ENCODE measurements at regions not wholly inside any gene's neighbourhood (a gene's known extent, or its start where the extent isn't known, plus 50 kb on each side); places are given as distances from the start of the nearest gene placed in this dataset.
"Not testable (repeated sequence)": the region's sequence is repeated elsewhere in the genome, so short reads cannot be mapped to it uniquely, and the experiment has no call there.

DNA sequence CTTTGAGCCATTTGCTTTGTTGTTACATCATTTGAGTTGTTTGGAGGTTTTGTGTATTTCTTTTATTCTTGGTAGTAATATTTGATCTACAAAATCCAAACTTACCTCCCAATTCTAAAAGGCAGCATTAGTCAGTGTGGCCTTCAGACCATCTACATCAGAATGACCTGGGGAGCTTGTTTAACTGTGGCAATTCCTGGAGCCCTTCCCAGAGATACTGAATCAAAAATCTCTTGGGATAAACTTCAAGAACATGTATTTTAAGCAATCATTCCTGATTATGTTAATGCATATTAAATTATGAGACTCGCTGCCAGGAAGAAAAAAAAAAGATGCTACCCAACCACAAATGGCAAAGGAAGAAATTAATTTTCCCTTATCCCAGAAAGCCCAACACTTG lies 268.9 kb upstream of the PDE4D start:
- no peak for FAIRE-seq

DNA sequence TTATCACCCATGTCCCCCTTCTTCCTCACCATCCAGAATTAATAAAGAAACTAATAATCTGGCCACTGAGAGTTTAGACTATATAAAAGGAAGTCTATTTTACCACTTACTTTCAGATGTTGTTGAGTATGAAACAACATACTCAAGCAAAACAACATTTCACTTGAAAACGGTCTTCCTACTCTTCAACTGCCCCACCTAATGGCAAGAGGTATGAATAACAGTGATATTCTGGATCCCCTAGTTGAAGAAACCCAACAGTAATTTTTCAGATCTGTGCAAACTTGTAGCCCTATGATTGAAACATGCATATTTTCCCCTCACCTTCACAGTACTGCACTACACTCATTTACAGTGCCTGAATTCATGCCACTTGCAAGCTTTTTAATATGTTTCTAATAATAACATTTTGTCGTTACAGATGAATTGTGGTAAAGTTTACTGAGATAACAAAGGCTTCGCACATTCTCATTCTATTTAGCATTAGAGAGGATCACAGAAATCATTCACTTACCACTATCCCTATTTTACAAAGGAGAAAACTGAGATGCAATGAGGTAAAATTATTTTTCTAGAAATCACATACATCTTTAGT lies 267.9 kb upstream of the PDE4D start:
- peak; percentile 67 for FAIRE-seq

DNA sequence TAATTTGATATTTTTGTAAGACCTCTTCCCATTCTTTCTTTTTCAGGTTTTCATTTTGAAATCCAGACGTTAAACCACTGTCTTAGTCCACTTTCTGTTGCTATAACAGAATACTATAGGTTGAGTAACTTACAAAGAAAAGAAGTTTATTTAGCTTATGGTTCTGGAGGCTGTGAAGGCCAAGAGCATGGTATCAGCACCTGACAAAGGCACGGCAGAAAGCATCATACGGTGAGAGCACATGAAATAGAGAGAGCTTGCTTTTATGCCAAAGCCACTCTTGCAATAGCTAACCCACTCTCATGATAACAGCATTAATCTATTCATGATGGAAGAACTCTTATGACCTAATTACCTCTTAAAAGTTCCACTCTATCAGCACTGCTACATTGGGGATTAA lies 255.6 kb upstream of the PDE4D start:
- FAIRE-seq: no peak

GRCh38 chr5:60148366-60148765 lies 254.8 kb upstream of the PDE4D start:
- no peak for FAIRE-seq

DNA sequence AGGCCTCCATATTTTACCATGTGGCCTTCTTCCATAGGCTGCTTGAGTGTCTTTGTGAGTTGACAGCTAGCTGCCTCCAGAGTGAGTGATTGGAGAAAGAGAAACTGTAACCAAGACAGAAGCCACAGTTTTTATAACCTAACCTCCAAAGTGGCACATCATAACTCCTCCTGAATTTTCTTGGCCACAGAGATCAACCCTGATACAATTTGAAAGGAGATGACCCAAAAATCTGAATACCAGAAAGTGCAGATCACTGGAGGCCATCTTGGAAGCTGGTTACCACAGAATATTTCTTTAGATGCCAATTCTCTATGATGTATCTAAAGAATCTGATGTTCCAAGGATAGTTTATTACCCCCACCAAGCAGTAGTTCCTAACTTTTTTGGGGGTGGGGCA lies 254.3 kb upstream of the PDE4D start:
- no peak for FAIRE-seq

DNA sequence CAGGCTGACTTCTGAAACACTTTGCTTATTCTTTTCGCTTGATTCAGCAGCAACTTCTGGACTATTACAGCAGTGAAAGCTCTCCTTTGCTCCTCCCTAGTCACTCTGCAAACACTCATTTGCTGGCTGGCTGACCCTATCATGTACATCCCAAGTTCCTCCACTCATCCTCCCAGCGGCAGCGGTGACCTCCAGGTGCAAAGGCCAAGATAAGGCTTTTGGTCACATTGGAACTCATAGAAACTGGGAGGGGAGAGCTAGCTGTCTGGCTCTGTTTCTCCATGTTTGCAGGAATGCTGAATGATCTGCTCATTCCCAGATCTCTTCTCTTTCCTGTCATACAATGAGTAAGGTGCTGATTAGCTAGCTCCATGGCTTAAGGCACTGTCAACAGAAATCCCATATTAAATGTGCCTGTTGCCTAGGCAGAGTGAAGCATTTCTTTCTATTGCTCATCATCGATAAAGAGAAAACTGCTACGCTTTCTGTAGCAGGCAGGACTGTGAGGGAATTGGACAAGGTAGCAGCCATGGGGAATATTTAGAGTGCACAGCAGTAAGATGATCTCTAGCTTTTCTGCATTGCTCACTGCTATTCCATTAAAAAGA lies 250.5 kb upstream of the PDE4D start:
- no peak for FAIRE-seq

- no peak for FAIRE-seq
These were observed 247.6 kb upstream of the PDE4D start for GRCh38 chr5:60141119-60141518.

- no peak for FAIRE-seq
These were observed 243.3 kb upstream of the PDE4D start for GRCh38 chr5:60136841-60137240.

DNA sequence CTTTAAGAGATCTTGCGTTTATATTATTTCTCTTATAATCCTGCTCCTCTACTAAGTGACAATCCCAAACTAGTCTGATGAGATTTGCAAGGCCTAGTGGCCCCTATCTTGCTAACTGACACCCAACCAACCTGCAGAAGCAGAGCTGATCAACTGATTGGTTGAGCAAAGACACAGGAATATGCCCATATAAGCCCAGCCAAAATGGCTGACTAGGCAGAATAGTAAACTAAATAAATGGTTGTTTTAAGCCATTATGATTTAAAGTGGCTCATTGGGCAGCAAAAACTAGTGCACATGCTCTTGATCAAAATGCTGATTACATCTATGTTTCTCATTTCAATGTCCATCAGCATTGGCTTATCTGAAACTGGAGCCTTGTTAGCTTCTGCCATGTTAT lies 238.0 kb upstream of the PDE4D start:
- FAIRE-seq: no peak

DNA sequence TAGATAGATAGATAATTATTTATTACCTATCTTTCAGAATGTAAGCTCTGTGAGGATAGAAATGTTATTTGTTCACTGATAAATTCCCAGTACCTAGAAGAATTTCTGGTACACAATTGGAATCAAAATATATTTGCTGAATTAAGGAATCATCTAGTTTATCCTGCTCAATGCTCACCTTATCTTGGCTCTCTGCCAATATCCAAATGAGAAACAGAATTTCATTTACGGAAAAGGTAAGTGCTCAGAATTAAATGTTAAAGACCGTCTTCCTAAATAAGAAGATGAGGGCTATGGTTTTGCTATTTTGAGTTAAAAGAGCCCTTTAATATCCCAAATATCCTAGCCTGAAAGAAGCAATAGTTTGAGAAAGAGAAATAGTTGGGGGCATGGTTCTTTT lies 232.1 kb upstream of the PDE4D start:
- no peak for FAIRE-seq

GRCh38 chr5:60102961-60103693 lies 209.6 kb upstream of the PDE4D start:
- FAIRE-seq: no peak

GRCh38 chr5:60101573-60101972 lies 208.0 kb upstream of the PDE4D start:
- FAIRE-seq: no peak

DNA sequence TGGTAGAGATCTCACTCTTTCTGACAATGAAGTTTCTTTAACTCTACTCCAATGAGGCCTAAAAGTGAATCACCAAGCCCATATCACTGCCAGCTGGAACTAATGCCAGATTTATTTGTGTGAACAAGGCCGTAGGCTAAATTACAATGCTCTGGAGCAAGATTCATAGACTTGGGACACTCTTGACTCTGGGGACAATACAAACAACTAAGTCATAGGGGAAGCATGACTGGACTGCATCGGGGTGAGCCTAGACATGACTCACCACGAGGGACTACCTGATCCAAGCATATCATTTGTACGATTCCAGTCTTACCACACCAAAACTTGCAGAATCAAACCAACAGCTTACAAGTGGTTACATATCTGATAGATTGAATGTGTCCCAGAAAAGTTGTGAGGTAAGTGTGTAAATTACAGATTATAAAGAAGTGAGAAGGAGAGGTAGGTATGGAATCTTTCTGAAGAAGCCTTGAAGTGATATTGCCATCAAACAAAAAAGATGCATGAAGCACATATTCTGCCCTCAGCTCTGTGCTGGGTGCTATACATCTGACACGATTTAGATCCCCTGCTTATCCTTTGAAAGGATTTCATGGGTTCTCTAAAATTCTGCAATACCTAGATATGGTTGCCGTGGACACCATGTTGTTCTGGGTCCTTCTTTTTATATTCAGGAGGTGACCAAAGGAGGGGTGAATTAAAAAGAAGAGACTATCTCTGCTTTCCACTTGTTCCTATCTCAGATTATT lies 199.3 kb upstream of the PDE4D start:
- FAIRE-seq: no peak

- no peak for FAIRE-seq
These were observed 193.1 kb upstream of the PDE4D start for GRCh38 chr5:60086583-60086982.

DNA sequence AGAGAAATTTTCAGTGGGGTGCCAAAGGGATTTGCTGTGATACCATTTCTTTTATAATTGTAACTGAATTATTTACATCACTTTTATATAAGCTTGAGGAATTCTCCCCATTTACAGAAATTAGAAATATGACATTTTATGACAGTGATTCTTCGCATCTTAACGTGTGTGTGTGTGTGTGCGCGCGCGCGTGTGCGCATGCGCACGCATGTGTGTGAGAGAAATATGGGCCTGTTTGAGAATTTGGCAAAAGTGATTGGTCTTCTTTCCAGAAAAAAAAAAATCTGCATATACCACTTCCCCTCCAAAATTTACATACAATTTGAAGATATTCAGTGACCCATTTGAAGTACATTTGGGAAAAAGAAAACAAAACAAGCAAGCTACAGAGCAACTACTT lies 190.7 kb upstream of the PDE4D start:
- no peak for FAIRE-seq

- FAIRE-seq: no peak
These were observed 183.8 kb upstream of the PDE4D start for GRCh38 chr5:60077292-60077691.

DNA sequence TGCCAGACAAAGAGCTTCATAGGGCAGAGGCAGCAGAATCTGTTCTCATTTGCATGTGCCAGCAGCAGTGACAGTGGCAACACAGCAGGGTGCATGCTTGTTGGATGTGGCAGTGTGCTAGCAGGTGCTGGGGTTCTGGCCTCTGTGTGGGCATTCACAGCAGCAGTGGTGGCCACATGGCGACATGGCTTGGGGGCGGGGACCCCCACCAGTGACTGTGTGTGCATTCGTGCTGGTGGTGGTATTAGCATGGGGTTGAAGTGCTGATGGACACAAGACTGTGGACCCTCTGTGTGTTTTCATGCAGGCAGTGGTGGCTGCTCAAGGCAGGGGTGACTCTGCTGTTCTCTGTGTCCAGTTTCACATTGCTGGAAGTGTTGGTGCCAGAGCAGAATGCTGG lies 183.2 kb upstream of the PDE4D start:
- FAIRE-seq: no peak

DNA sequence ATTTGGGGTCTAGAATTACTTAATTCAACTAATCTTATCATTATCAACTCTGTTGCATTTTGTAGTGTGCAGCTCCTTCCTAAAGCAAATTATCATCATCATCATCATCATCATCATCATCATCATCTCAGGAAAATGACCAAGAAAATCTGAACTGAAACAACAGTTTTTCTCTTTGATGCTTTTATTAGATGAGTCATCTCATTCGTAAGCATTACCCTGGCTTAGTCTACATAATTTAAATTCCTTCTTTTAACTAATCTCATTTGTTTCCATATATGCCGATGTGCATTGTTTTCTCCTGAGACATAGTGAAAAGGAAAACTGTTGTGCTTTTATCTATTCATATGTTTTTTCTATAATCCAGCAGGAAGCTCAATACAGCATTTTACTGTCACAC lies 173.0 kb upstream of the PDE4D start:
- no peak for FAIRE-seq

DNA sequence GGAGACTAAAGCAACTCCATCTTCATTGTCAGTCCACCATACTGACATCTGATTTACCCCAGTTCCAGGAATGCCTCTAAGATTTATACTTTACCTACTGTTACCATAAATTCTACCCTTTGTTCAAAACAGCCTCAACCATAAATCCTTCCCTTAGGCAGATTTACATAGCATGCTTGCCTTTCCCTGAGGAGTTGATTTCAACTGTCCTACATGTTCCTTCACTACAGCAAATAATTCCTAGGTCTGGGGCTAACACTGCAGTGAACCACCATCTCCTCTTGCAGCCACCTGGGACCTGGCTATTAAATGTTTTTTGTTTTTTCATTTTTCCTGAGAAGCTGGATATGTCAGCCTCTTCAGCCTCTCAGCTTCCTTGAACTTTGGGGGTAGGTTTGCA lies 166.9 kb upstream of the PDE4D start:
- no peak for FAIRE-seq

GRCh38 chr5:60056191-60056590 lies 162.7 kb upstream of the PDE4D start:
- no peak for FAIRE-seq

GRCh38 chr5:60055168-60055567 lies 161.6 kb upstream of the PDE4D start:
- no peak for FAIRE-seq

GRCh38 chr5:60041996-60042664 lies 148.6 kb upstream of the PDE4D start:
- FAIRE-seq: not testable (repeated sequence)

- FAIRE-seq: not testable (repeated sequence)
These were observed 148.0 kb upstream of the PDE4D start for GRCh38 chr5:60041508-60041907.
